ENCODE measurements at regions not wholly inside any gene's neighbourhood (a gene's known extent, or its start where the extent isn't known, plus 50 kb on each side); places are given as distances from the start of the nearest gene placed in this dataset.

- TF ChIP-seq CTCF (IDR thresholded peaks at IDR 0.05) (no peak), POLR2A (IDR thresholded peaks at IDR 0.05) (no peak)
These were observed 237.8 kb upstream of the GSE1 start for GRCh38 chr16:85375282-85375681.

Measured in body of pancreas (tissue), 4 donors.